GM12878 (cell line): ENCODE measurements at regions not wholly inside any gene's neighbourhood (a gene's known extent, or its start where the extent isn't known, plus 50 kb on each side); places are given as distances from the start of the nearest gene placed in this dataset.

ENCODE experiments used
- ATAC-seq: fragments of 200-7000 bp; cut with Tn5 transposase; 3 replicates; pipeline ENCODE4 v1.9.1; 2020; ENCODE audit warnings: mild to moderate bottlenecking, moderate library complexity
- BruUV-seq: library from RNA; stranded (reverse); fragments of 400-500 nt; replicated peaks from 2 replicates; lab custom pipeline; 2021; lab: Mats Ljungman, UMichigan
- CTCF ChIA-PET: fragments of 300-600 bp; sonication (Branson Sonifier 250); formaldehyde crosslinking; extraction: SDS; loops from one replicate; lab custom pipeline; 2021; ENCODE audit warnings: inconsistent platforms; lab: Yijun Ruan, JAX
- POLR2A ChIA-PET: fragments of 350-600 bp; formaldehyde crosslinking; extraction: SDS; loops from one replicate; lab custom pipeline; 2021; ENCODE audit warnings: inconsistent platforms; lab: Charles Lee
- RAD21 ChIA-PET: fragments of 300-600 bp; sonication (Branson Sonifier 250); formaldehyde crosslinking; loops from one replicate; lab custom pipeline; 2023; ENCODE audit warnings: antibody characterized with exemption; ENCODE audit not compliant: unreplicated experiment; lab: Charles Lee
- SMC1A ChIA-PET: fragments of 300-600 bp; sonication (Branson Sonifier 250); formaldehyde crosslinking; loops from one replicate; lab custom pipeline; 2023; ENCODE audit not compliant: unreplicated experiment, uncharacterized antibody; lab: Charles Lee
- DNase-seq: peaks from one replicate; pipeline ENCODE4 v3.0.0-alpha.2; 2011; ENCODE audit warnings: low read depth, low spot score
- FAIRE-seq: peaks from 3 replicates; lab custom pipeline; 2011; peaks lifted over from hg19 to GRCh38; lab: Jason Lieb, UNC
- H2AFZ ChIP-seq: 2 replicates; pipeline ENCODE4 v1.6.0; 2011; ENCODE audit warnings: low read depth, low read length, control low read depth; ENCODE audit not compliant: control insufficient read depth
- H3K27ac ChIP-seq: 2 replicates; pipeline ENCODE4 v1.5.1; 2011; ENCODE audit warnings: control low read depth; ENCODE audit not compliant: control insufficient read depth, insufficient read depth
- H3K27me3 ChIP-seq, 2 experiments: replicated peaks in 1 of 2; 2 replicates each; pipeline versions ENCODE4 v1.6.0 to v1.6.1; 2011; ENCODE audit warnings: low read length in 1 of 2; ENCODE audit not compliant: control insufficient read depth in 2 of 2, insufficient read depth in 2 of 2
- H3K36me3 ChIP-seq, 2 experiments: 2 replicates each; pipeline ENCODE4 v1.5.1; 2011; ENCODE audit warnings: low read length in 1 of 2; ENCODE audit not compliant: control insufficient read depth in 2 of 2, insufficient read depth in 2 of 2
- H3K4me1 ChIP-seq: 2 replicates; pipeline ENCODE4 v1.6.1; 2011; ENCODE audit warnings: mild to moderate bottlenecking, low read length, moderate library complexity, mixed read lengths; ENCODE audit not compliant: control insufficient read depth, insufficient read depth
- H3K4me2 ChIP-seq: 2 replicates; pipeline ENCODE4 v1.6.0; 2011; ENCODE audit warnings: control low read depth; ENCODE audit not compliant: control insufficient read depth, insufficient read depth
- H3K4me3 ChIP-seq: fragments of 200-600 bp; sonication (generic); 2 replicates; pipeline ENCODE4 v1.5.1; 2016
- H3K79me2 ChIP-seq: 2 replicates; pipeline ENCODE4 v1.6.0; 2011; ENCODE audit warnings: low read length; ENCODE audit not compliant: control insufficient read depth, insufficient read depth
- H3K9ac ChIP-seq: 2 replicates; pipeline ENCODE4 v1.8.0; 2011; ENCODE audit warnings: low read length, control low read depth, mixed read lengths; ENCODE audit not compliant: control insufficient read depth, insufficient read depth
- H3K9me3 ChIP-seq: replicated peaks from 3 replicates; pipeline ENCODE4 v1.5.1; 2011; ENCODE audit warnings: mild to moderate bottlenecking, low read length; ENCODE audit not compliant: control insufficient read depth, insufficient read depth
- H4K20me1 ChIP-seq: 2 replicates; pipeline ENCODE4 v1.6.0; 2011; ENCODE audit not compliant: control insufficient read depth, insufficient read depth
- ASH2L ChIP-seq: fragments of 300-600, 200-600 bp; sonication (generic); IDR thresholded peaks from 2 replicates; pipeline ENCODE4 v1.6.1; 2017; ENCODE audit warnings: low read depth, mild to moderate bottlenecking, borderline replicate concordance
- BHLHE40 ChIP-seq, 2 experiments: fragments of 450-650 bp in 1 of 2; IDR thresholded peaks; 2 replicates each; pipeline ENCODE4 v1.6.1; 2011 to 2017; ENCODE audit warnings: low read depth in 2 of 2, borderline replicate concordance in 1 of 2, improper control_type of control experiment in 1 of 2, low read length in 1 of 2, mild to moderate bottlenecking in 1 of 2
- GABPA ChIP-seq: IDR thresholded peaks from 2 replicates; pipeline ENCODE4 v1.6.1; 2014; ENCODE audit warnings: antibody characterized with exemption, low read depth, mild to moderate bottlenecking, inconsistent platforms
- HDAC2 ChIP-seq: fragments of 200-600 bp; sonication (generic); IDR thresholded peaks from 2 replicates; pipeline ENCODE4 v1.6.1; 2017
- HDAC6 ChIP-seq: fragments of 200-600 bp; sonication (generic); IDR thresholded peaks from one replicate; pipeline ENCODE4 v1.8.0; 2017; ENCODE audit warnings: antibody characterized with exemption; ENCODE audit not compliant: unreplicated experiment
- IRF4 ChIP-seq: IDR thresholded peaks from 2 replicates; pipeline ENCODE4 v1.6.1; 2011; ENCODE audit warnings: low read depth, low read length
- JUNB ChIP-seq: IDR thresholded peaks from 2 replicates; pipeline ENCODE4 v1.6.1; 2016; ENCODE audit warnings: antibody characterized with exemption, mild to moderate bottlenecking
- MXI1 ChIP-seq: fragments of 150-350 bp; IDR thresholded peaks from 2 replicates; pipeline ENCODE4 v1.6.1; 2011; ENCODE audit warnings: low read depth, mild to moderate bottlenecking, inconsistent platforms, low read length, improper control_type of control experiment
- MYC ChIP-seq: IDR thresholded peaks from 2 replicates; pipeline ENCODE4 v1.6.1; 2011; ENCODE audit warnings: mild to moderate bottlenecking, low read length, moderate library complexity, inconsistent platforms; ENCODE audit not compliant: insufficient read depth, insufficient replicate concordance, insufficient read length, severe bottlenecking
- RAD51 ChIP-seq: fragments of 450-650 bp; IDR thresholded peaks from 2 replicates; pipeline ENCODE4 v1.6.1; 2016; ENCODE audit warnings: moderate library complexity, mild to moderate bottlenecking, inconsistent platforms
- RB1 ChIP-seq: fragments of 450-650 bp; formaldehyde crosslinking; IDR thresholded peaks from 2 replicates; pipeline ENCODE4 v1.6.1; 2017; ENCODE audit warnings: mild to moderate bottlenecking, borderline replicate concordance
- USF1 ChIP-seq: IDR thresholded peaks from 2 replicates; pipeline ENCODE4 v1.6.1; 2011; ENCODE audit warnings: borderline replicate concordance, low read depth, mild to moderate bottlenecking, moderate library complexity, mixed read lengths, low read length; ENCODE audit not compliant: insufficient read depth; ENCODE audit errors: extremely low read length
- ZSCAN29 ChIP-seq: fragments of 450-650 bp; IDR thresholded peaks from 2 replicates; pipeline ENCODE4 v1.6.1; 2017; ENCODE audit warnings: mild to moderate bottlenecking, moderate library complexity
- whole genome bisulfite sequencing: methylation state at CpG from one replicate; pipeline ENCODE4 v1.1.6; 2016; ENCODE audit warnings: low lambda C conversion rate; ENCODE audit not compliant: insufficient replicate concordance, insufficient coverage; ENCODE audit errors: missing lambda C conversion rate; 5-methylcytosine and 5-hydroxymethylcytosine counted together
- in situ Hi-C: fragments of 300-500 bp; cut with MboI; formaldehyde crosslinking; loops from 9 replicates; pipeline ENCODE4 v1.14.3; 2018; ENCODE audit warnings: mixed read lengths
- intact Hi-C: fragments of 100-400 bp; cut with micrococcal nuclease; formaldehyde crosslinking; loops from one replicate; pipeline ENCODE4 v1.14.2; 2022; ENCODE audit not compliant: unreplicated experiment

DNA sequence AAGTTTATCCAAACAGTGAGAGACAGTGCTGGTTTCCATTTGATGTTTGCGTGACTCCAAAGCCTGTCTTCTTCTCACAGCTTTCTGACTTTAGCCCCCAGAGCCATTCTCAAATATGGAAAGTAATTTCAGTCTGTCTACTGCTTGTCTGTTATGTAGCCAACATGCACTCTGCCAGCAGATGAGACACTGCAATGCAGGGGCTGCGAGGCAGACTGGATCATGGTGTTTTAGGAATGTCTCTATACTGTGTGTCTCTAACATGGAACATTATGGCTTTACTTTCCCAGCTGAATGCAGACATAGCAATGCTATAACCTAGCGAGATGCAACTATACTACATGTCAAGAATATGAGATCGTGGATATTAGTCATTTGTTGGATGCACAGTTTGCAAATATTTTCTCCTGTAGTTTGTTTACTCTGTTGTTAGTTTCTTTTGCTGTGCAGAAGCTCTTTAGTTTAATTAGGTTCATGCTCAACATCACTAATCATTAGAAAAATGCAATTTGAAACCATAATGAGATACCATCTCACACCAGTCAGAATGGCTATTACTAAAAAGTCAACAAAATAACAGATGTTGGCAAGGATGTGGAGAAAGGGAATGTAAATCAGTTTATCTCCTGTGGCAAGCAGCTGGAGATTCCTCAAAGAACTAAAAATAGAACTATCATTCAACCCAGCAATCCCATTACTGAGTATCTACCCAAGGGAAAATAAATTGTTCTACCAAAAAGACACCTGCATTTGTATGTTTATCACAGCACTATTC, 235.8 kb upstream of the TMTC1 start:
- H3K27me3 ChIP-seq, result no peaks in the 10 kb centered on the region; a peak in 1 of 4 replicates
- WGBS, result 9% methylated on average over 4 of the region's 4 CpGs
- no peak for TF ChIP-seq USF1
- TF ChIP-seq MYC, result no peak
- no peak for TF ChIP-seq GABPA
- no peak for TF ChIP-seq HDAC6
- TF ChIP-seq ASH2L, result no peak
- no peak for TF ChIP-seq MXI1
- TF ChIP-seq ZSCAN29, result no peak
- TF ChIP-seq BHLHE40 (IDR thresholded peaks at IDR 0.05; ENCODE audit: borderline replicate concordance in 1 of 2, low read depth in 2 of 2, low read length in 1 of 2), result no peak
- no peak for TF ChIP-seq RAD51
- no peak for TF ChIP-seq HDAC2
- TF ChIP-seq IRF4, result no peak
- no peak for TF ChIP-seq JUNB
- TF ChIP-seq RB1, result no peak
- ChIA-PET SMC1A (interaction anchor here (0.9 kb wide), 1 partner anchor 10 kb away, joined by 3 read pairs; no protein-coding TSS in a partner anchor), RAD21 (no interaction called here), CTCF (interaction anchor here (0.6 kb wide), 1 partner anchor 1600 kb away, joined by 3 read pairs; no protein-coding TSS in a partner anchor), POLR2A (no interaction called here)
- no peaks in the 10 kb centered on the region for H3K36me3 ChIP-seq
- DNase-seq (no peak), FAIRE-seq (no peak), ATAC-seq (no peak)
- H3K4me3 ChIP-seq, result no peak overlapping the region
- H3K9me3 ChIP-seq, result no peaks in the 10 kb centered on the region
- no peak overlapping the region for H3K4me2 ChIP-seq
- H2AFZ ChIP-seq, result no peak overlapping the region
- intact Hi-C loops (no loop called here), in situ Hi-C loops (no loop called here)
- no peaks in the 10 kb centered on the region for H4K20me1 ChIP-seq
- no TSS peak for BruUV-seq
- no peak overlapping the region for H3K27ac ChIP-seq
- H3K9ac ChIP-seq, result no peak overlapping the region
- H3K4me1 ChIP-seq, result no peaks in the 10 kb centered on the region
- no peaks in the 10 kb centered on the region for H3K79me2 ChIP-seq
